Adrenal gland (tissue), 9 donors: ENCODE measurements at regions not wholly inside any gene's neighbourhood (a gene's known extent, or its start where the extent isn't known, plus 50 kb on each side); places are given as distances from the start of the nearest gene placed in this dataset.

Source experiments
- DNase-seq, 7 donors: peaks; one replicate each; pipeline ENCODE4 v3.0.0-alpha.2; 2019 to 2020
- H3K27ac ChIP-seq, 5 donors: fragments of 200-600 bp; sonication (generic) in 4 of 5; 1 replicate in 3 of 5; 2 replicates in 2 of 5; pipeline versions ENCODE4 v1.5.1 to v1.8.0; 2016 to 2020; ENCODE audit warnings: mild to moderate bottlenecking in 1 of 5
- H3K27me3 ChIP-seq: fragments of 200-600 bp; 2 replicates; pipeline ENCODE4 v1.8.0; 2021
- H3K36me3 ChIP-seq, 2 donors: fragments of 200-600 bp; replicated peaks in 1 of 2; 1 replicate in 1 of 2; 2 replicates in 1 of 2; pipeline versions ENCODE4 v1.5.1 to v1.8.0; 2018 to 2022
- H3K4me1 ChIP-seq, 2 donors: fragments of 200-600 bp; replicated peaks in 1 of 2; 1 replicate in 1 of 2; 2 replicates in 1 of 2; pipeline versions ENCODE4 v1.5.1 to v1.8.0; 2018 to 2021
- H3K4me3 ChIP-seq, 4 donors: fragments of 200-600 bp; sonication (generic) in 3 of 4; one replicate each; pipeline ENCODE4 v1.5.1; 2016 to 2018
- H3K9me3 ChIP-seq, 3 donors: fragments of 200-600 bp; sonication (generic) in 1 of 3; replicated peaks in 1 of 3; 1 replicate in 2 of 3; 2 replicates in 1 of 3; pipeline versions ENCODE4 v1.5.1 to v1.8.0; 2016 to 2021
- POLR2A ChIP-seq, 2 donors: fragments of 450-650 bp; IDR thresholded peaks; one replicate each; pipeline ENCODE4 v1.6.1; 2017; ENCODE audit warnings: antibody characterized with exemption in 2 of 2, mild to moderate bottlenecking in 2 of 2, moderate library complexity in 1 of 2
- WGBS, 4 donors: extraction: QIAGEN DNeasy Blood & Tissue Kit in 2 of 4; methylation state at CpG; one replicate each; pipeline versions ENCODE4 v1.1.5 to v1.1.7; 2013 to 2017; 5-methylcytosine and 5-hydroxymethylcytosine counted together
- intact Hi-C, 2 donors: fragments of 100-400 bp; cut with DNase I; formaldehyde crosslinking; loops; one replicate each; pipeline versions ENCODE4 v1.14.1 to v1.15.0; 2022 to 2023
- TF ChIP-seq, protein P1 (sequence below), 6 experiments: fragments of 450-650 bp in 4 of 6; fragments of 200-600 bp in 2 of 6; sonication (generic) in 1 of 6; IDR thresholded peaks; 1 replicate in 5 of 6; 2 replicates in 1 of 6; pipeline versions ENCODE4 v1.5.1 to v1.8.0; 2016 to 2021; ENCODE audit warnings: antibody characterized with exemption in 6 of 6, mild to moderate bottlenecking in 2 of 6, moderate library complexity in 1 of 6
- donor health status: healthy with polysubstance abuse.
- donor health status: Bipolar disorder and iron deficiency.
- donor health status: DM: yes; HTN: yes; CAD: no.
- donor health status: DM: no; HTN: no; CAD: no.
- donor health status: DM: no; HTN: no; CAD: no.

DNA sequence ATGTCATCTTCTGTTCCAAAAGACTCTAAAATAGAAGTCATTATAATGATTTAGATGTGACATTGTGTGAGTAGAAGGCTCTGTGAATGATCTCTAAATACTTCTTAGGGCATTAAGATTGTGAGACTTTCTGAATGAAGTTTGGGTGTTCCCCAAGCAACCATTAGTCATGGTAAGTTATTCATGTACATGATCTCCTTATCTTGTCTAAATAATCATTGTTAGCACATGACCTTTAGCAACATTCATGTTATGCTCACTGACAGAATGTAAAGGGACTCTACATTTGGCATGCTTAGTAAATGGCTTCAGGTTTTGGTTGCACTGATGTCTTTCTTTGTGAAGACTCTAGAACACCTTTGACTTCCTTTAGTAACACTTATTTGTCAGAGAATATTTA is 140.8 kb upstream of the AGA start:
- Histone ChIP-seq H3K36me3 (no peaks in the 10 kb centered on the region), H3K9me3 (no peaks in the 10 kb centered on the region), H3K4me3 (no peak overlapping the region), H3K27ac (no peak overlapping the region), H3K27me3 (no peaks in the 10 kb centered on the region), H3K4me1 (no peaks in the 10 kb centered on the region)
- intact Hi-C loops = no loop called here
- no peak for TF ChIP-seq POLR2A (IDR thresholded peaks at IDR 0.05)
- TF ChIP-seq, protein P1, sequence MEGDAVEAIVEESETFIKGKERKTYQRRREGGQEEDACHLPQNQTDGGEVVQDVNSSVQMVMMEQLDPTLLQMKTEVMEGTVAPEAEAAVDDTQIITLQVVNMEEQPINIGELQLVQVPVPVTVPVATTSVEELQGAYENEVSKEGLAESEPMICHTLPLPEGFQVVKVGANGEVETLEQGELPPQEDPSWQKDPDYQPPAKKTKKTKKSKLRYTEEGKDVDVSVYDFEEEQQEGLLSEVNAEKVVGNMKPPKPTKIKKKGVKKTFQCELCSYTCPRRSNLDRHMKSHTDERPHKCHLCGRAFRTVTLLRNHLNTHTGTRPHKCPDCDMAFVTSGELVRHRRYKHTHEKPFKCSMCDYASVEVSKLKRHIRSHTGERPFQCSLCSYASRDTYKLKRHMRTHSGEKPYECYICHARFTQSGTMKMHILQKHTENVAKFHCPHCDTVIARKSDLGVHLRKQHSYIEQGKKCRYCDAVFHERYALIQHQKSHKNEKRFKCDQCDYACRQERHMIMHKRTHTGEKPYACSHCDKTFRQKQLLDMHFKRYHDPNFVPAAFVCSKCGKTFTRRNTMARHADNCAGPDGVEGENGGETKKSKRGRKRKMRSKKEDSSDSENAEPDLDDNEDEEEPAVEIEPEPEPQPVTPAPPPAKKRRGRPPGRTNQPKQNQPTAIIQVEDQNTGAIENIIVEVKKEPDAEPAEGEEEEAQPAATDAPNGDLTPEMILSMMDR (IDR thresholded peaks at IDR 0.05) = no peak
- DNase-seq = no peak

DNA sequence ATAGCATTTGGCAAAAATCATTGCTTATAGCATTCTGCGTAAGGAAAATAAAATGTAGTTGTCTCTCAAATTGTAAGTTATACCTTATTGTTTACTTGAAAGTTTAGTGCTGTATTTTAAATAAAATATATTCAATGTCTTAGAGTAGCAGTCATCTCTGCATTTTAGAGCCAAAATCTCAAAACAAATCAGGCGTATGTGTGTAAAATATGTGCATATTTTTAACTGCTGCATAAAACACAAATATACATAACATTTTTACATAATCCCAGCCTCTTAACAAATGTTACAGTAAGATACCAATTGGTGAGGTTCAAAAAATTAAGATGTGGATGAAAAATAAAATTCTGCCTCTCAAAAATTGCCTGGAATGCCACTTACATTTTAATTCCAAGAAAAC is 145.8 kb upstream of the AGA start:
- Histone ChIP-seq H3K27me3 (no peaks in the 10 kb centered on the region), H3K9me3 (no peaks in the 10 kb centered on the region), H3K36me3 (no peaks in the 10 kb centered on the region), H3K27ac (no peak overlapping the region), H3K4me3 (no peak overlapping the region), H3K4me1 (no peaks in the 10 kb centered on the region)
- intact Hi-C loops = no loop called here
- no peak for TF ChIP-seq POLR2A (IDR thresholded peaks at IDR 0.05)
- TF ChIP-seq, protein P1 (IDR thresholded peaks at IDR 0.05) = no peak
- DNase-seq = no peak
- 75 to 93% (median 90%) methylated on average over 2 of the region's 2 CpGs for WGBS, 4 donors

DNA sequence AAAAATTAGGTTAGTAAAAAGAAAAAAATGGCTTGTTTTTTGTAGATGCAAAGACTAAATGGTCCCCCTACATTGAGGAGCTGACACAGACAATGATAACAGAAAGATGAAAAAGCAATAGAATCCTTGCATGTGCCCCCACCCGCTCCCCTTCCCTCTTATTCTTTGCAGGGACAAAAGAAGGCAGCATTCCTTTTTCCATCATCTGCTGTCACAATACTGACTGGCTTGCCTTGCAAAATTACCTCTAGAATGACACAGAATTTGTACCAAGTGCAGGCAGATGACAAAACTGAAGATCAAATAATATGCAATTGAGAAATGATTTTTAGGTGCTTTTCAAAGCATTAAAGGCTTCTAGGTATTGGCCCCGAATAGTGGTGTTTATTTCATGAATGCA is 153.1 kb upstream of the AGA start:
- 80 to 89% (median 85%) methylated on average over 2 of the region's 2 CpGs for WGBS, 4 donors
- no peak for DNase-seq
- intact Hi-C loops = no loop called here

DNA sequence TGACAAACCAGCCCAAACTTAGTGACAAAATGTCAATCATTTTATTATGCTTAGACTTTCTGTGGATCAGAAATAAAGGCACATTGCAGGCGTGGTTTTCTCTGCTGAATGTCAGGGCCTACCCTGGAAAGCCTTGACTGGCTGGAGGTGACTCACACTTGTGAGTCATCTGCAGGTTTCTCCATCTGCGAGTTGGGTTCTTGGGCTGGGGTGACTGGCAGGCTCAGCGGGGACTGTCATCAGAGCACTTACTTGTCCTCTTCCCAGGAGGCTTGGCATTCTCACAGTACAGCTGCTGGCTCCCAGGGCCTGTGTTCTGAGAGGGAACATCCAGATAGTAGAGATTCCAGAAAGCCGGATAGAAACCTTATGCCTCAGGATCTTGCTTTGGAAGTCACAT is 153.8 kb upstream of the AGA start:
- H3K36me3 ChIP-seq = no peaks in the 10 kb centered on the region
- intact Hi-C loops = no loop called here
- H3K4me1 ChIP-seq = peaks cover 0 to 6% of the 10 kb centered on the region in 2 donors
- TF ChIP-seq POLR2A (IDR thresholded peaks at IDR 0.05) = no peak
- TF ChIP-seq, protein P1 (IDR thresholded peaks at IDR 0.05) = no peak
- H3K9me3 ChIP-seq = no peaks in the 10 kb centered on the region
- no peak overlapping the region for H3K4me3 ChIP-seq
- H3K27ac ChIP-seq = peak overlapping the region in 1 of 5 donors; percentile 13
- WGBS, 4 donors = 35 to 63% (median 42%) methylated on average over 3 to 4 of the region's 4 CpGs
- peak; percentile 70 to 87 (median 80) for DNase-seq
- no peaks in the 10 kb centered on the region for H3K27me3 ChIP-seq

More for the DNA sequence above, 153.1 kb upstream of the AGA start:
- Histone ChIP-seq H3K27ac (peak overlapping the region in 1 of 5 donors; percentile 13), H3K4me1 (peaks cover 0 to 6% of the 10 kb centered on the region in 2 donors), H3K4me3 (no peak overlapping the region), H3K27me3 (no peaks in the 10 kb centered on the region), H3K9me3 (no peaks in the 10 kb centered on the region), H3K36me3 (no peaks in the 10 kb centered on the region)
- no peak for TF ChIP-seq POLR2A (IDR thresholded peaks at IDR 0.05)
- TF ChIP-seq, protein P1 (IDR thresholded peaks at IDR 0.05) = no peak
